Renal cortex interstitium (tissue), 11 donors: ENCODE measurements at regions not wholly inside any gene's neighbourhood (a gene's known extent, or its start where the extent isn't known, plus 50 kb on each side); places are given as distances from the start of the nearest gene placed in this dataset.

Experiments used
- DNase-seq, 11 donors: peaks; one replicate each; pipeline ENCODE4 v3.0.0-alpha.2; 2013; ENCODE audit warnings: low read depth in 9 of 11, low spot score in 4 of 11; ENCODE audit errors: extremely low read depth in 1 of 11

GRCh38 chr2:147490401-147491261 lies 354.2 kb upstream of the ACVR2A start:
- peak in 1 of 11 donors; percentile 11 for DNase-seq

GRCh38 chr2:147488472-147488871 lies 356.4 kb upstream of the ACVR2A start:
- no peak for DNase-seq

GRCh38 chr2:147487978-147488289 lies 356.9 kb upstream of the ACVR2A start:
- DNase-seq, result no peak

GRCh38 chr2:147487286-147487977 lies 357.4 kb upstream of the ACVR2A start:
- DNase-seq, result no peak

DNA sequence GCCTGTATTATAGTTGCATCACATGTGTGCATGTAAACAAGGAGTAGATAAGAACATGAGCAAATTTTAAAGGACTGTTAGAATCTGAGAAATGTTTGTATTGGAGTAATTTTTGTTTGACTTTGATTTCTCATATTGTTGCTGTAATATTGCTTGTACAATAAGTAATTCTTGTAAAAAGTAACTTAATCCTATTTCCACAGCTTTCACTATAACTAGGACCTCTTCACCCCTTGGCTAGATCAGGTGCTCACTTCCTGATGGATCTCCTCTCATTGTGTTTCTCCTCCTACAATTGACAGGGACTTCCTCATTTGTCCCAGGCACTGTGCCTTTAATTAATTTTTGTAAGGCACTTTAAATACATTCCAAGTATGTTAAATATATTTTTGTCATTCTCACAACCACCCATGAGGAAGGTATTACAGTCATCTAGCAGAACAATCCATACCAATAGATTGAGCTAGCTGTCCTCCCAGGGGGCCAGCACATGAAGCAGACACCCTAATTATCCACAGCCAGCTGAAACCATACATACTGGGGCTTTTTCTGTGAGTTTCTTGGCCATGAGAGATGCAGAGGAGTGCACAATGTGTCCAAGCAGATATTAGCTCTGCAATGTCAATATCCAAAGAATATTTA lies 359.5 kb upstream of the ACVR2A start:
- DNase-seq, result no peak

GRCh38 chr2:147483911-147484310 lies 360.9 kb upstream of the ACVR2A start:
- no peak for DNase-seq

GRCh38 chr2:147482916-147483669 lies 361.7 kb upstream of the ACVR2A start:
- no peak for DNase-seq

- no peak for DNase-seq
Measured at GRCh38 chr2:147482111-147482895, 362.5 kb upstream of the ACVR2A start.

- no peak for DNase-seq
Measured at GRCh38 chr2:147479358-147479757, 365.5 kb upstream of the ACVR2A start.

- no peak for DNase-seq
Measured at GRCh38 chr2:147473075-147473474, 371.8 kb upstream of the ACVR2A start.

DNA sequence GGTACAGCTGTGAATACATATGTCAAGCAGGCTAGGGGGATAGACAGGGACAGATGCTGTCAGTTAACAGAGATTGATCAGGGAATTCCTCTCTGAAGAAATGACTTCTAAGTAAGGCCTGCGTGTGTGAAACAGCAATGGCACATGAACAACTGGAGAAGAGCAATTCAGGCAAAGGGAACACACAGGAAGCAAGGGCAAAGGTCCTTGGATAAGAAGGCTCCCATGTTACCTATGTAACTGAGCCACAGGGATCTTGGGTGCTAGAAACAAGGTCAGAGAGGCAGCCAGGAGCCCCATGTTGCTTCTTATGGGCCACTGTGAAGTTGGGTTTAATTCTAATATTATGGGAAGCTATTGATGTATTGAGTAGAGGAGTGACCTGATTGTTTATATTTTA lies 373.7 kb upstream of the ACVR2A start:
- no peak for DNase-seq

GRCh38 chr2:147469471-147469870 lies 375.4 kb upstream of the ACVR2A start:
- DNase-seq, result no peak

DNA sequence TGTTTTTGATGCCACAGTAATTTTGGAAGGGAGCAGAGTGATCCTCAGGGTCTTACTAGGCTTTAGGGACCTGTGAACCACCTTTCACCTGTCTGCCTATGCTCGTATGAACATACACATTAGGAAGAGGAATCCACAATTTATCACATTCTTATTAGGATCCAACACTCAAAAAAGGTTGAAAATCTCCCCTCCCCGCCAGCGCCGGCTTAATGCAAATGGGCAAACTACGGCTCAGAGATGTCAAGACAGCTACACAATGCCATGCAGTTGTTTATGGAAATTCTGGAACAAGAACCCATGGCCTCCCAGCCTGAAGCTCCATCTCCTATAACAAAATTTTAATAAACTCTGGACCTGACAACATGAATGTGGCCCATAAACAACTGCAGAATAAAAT lies 375.9 kb upstream of the ACVR2A start:
- DNase-seq, result no peak

DNA sequence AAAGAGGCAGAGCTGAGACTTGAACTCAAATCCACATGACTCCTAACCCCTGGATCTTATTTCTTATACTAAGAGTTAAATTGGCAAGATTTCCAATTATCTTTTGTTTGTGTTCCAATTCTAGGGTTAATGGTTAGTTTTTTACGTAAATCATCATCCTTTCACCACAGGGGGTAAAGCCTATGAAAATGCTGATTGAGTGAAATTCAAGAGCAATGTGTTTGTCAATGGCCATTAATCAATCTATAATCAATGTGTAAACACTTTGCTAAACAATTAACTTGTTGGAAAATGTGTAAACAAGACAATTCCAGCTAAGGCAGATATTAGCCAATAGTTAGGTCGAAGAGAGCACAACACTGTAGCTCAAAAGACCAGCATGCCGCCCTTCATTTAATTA lies 376.5 kb upstream of the ACVR2A start:
- DNase-seq, result no peak

GRCh38 chr2:147467441-147467840 lies 377.4 kb upstream of the ACVR2A start:
- DNase-seq, result no peak

DNA sequence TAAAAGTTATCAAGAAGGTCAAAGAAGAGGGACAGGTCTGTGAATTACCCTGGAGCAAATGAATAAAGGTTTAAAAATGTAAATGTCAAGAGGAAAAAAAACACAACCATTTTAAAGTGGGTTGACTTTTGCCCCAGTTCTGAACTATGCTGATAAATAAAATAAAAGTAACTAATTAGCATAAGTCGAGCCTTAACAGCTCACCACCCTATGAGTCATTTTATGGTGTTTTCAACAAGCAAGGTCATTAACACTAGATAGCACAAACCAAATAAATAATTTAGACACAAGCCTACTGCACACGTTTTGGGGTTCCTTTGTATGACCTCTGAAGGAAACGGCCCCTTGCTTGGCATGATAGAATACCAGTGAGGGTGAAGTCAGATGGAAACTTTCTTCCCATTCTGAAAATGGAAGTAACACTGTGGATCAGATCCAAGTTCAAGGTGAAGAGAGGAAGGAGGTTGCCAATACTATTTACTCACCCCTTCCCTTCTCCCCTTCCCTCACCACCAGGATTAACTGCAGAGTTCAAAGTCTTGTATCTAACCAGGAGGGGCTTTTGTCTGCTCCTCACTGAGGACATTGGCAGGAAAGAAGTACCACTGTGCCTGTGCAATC lies 380.0 kb upstream of the ACVR2A start:
- no peak for DNase-seq

DNA sequence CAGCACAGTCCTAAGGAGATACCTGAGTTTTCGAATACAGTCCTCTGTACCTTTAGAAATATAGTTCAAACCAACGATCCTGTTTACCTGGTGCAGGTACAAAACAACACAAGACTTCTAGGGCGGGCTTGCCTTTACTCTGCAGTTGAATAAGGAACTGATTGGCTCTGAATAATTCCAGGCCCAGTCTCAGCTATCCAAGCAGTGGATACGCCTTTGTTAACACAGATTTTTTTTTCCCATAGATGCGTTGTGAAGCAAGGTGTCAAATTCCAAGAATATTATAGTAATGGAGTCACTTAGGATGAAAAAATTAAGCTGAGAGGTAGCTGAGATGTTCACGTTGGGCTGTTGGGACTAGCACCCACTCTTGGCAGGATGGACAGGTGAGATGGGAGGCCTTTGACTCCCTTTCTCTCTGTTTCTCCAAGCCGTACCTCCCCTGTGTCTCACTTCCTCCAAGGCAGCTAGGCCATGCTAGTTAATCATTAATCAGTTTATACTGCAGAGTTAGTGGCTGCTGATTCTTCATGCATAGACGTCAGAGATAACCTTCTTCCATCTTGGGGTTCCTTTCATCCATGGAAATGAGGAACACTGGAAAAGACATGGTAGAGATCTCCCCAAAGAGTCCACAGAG lies 380.8 kb upstream of the ACVR2A start:
- DNase-seq, result peak in 4 of 11 donors; percentile 8 to 31 (median 16)

DNA sequence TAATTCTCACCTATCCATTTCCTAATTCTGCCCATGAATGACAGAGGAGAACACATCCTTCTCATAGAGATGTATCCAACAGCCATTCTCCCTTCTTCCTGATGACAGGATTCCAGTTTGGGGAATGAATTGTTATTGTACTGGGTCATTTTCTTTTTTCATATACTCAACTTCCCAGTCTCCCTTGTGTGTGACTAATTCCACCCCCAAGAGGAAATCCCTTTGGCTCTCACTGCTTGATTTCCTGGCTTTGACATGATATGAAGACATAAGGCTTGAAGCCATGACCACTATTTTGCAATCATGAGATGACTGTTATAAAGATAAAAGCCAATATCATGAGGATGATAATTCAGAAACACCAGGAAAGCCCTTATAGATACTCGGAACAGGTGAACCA lies 384.7 kb upstream of the ACVR2A start:
- no peak for DNase-seq
